ENCODE measurements at regions not wholly inside any gene's neighbourhood (a gene's known extent, or its start where the extent isn't known, plus 50 kb on each side); places are given as distances from the start of the nearest gene placed in this dataset.

- TF ChIP-seq, protein P1, sequence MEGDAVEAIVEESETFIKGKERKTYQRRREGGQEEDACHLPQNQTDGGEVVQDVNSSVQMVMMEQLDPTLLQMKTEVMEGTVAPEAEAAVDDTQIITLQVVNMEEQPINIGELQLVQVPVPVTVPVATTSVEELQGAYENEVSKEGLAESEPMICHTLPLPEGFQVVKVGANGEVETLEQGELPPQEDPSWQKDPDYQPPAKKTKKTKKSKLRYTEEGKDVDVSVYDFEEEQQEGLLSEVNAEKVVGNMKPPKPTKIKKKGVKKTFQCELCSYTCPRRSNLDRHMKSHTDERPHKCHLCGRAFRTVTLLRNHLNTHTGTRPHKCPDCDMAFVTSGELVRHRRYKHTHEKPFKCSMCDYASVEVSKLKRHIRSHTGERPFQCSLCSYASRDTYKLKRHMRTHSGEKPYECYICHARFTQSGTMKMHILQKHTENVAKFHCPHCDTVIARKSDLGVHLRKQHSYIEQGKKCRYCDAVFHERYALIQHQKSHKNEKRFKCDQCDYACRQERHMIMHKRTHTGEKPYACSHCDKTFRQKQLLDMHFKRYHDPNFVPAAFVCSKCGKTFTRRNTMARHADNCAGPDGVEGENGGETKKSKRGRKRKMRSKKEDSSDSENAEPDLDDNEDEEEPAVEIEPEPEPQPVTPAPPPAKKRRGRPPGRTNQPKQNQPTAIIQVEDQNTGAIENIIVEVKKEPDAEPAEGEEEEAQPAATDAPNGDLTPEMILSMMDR (conservative IDR thresholded peaks at IDR 0.05): no peak
- H3K27ac ChIP-seq: peak overlapping the region; percentile 14; the same call in 1 of the 2 replicates
Measured at GRCh38 chr5:66503203-66503789, 92.9 kb upstream of the MAST4 start.

- TF ChIP-seq, protein P1 (conservative IDR thresholded peaks at IDR 0.05): no peak
Measured at GRCh38 chr5:66507106-66507505, 89.1 kb upstream of the MAST4 start.

GRCh38 chr5:66511491-66511890 lies 84.7 kb upstream of the MAST4 start:
- TF ChIP-seq, protein P1 (conservative IDR thresholded peaks at IDR 0.05): no peak
- H3K27ac ChIP-seq: no peak overlapping the region

More at GRCh38 chr5:66507106-66507505, 89.1 kb upstream of the MAST4 start:
- no peak overlapping the region for H3K27ac ChIP-seq

- TF ChIP-seq, protein P1 (conservative IDR thresholded peaks at IDR 0.05): no peak
- H3K27ac ChIP-seq: no peak overlapping the region
Measured at GRCh38 chr5:66513130-66513529, 83.1 kb upstream of the MAST4 start.

DNA sequence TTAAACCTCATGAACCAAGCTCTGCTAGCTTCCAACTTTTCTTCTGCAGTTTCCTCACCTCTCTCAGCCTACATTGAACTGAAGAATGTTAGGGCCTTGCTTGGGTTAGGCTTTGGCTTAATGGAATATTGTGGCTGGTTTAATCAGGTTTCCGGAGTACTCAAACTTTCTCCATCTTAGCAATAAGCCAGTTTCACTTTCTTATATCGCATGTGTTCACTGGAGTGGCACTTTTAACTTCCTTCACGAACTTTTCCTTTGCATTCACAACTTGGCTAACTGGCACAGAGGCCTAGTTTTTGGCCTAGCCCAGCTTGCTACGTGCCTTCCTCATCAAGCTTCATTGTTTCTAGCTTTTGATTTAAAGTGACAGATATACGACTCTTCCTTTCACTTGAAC lies 81.0 kb upstream of the MAST4 start:
- H3K27ac ChIP-seq: no peak overlapping the region
- TF ChIP-seq, protein P1 (conservative IDR thresholded peaks at IDR 0.05): no peak

DNA sequence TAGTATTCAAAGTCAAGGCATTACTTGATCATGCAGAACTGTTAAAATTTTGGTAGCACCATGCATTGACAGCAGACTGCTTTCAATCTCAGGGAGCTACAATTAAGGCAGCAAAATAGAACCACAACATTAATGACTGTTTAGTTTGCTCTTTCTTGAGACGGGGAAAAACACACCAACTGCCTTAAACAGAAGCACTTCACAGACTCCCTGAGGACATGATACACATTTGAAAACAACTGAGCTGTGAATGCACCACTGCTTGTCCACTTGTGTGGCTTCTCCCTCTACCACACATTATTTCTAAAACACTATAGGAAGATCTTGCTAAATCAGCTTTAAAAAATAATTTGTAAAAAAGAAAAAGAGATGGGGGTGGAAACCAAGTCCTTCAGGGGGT lies 79.6 kb upstream of the MAST4 start:
- TF ChIP-seq, protein P1 (conservative IDR thresholded peaks at IDR 0.05): no peak
- H3K27ac ChIP-seq: no peak overlapping the region; the same call in 1 of the 2 replicates

DNA sequence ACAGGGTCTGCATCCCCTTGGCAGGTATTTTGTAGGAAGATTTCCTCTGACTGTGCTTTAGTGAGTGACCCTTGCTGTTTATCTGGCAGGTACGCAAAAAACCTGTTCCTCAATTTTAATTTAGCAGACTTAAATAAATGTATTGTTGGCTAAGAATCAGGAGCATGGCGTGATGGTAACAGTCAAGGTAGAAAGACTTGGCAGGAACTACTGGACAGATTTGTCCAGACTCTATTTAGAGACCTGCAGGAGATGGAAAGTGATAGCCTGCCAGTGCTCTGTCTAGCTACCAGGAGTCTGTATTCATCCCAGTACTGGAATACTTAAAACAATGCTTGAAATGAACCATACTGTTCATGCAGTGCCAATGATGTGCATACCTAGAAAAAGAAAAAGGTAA lies 78.8 kb upstream of the MAST4 start:
- TF ChIP-seq, protein P1 (conservative IDR thresholded peaks at IDR 0.05): no peak
- peak overlapping the region; percentile 19; the same call in 1 of the 2 replicates for H3K27ac ChIP-seq

Data from VCaP (cell line).